ENCODE measurements at regions not wholly inside any gene's neighbourhood (a gene's known extent, or its start where the extent isn't known, plus 50 kb on each side); places are given as distances from the start of the nearest gene placed in this dataset.
"Not testable (repeated sequence)": the region's sequence is repeated elsewhere in the genome, so short reads cannot be mapped to it uniquely, and the experiment has no call there.

- DNase-seq, result no peak
Measured at GRCh38 chr4:28842271-28842670, 1877.9 kb upstream of the PCDH7 start.

- no peak for DNase-seq
Measured at GRCh38 chr4:28845158-28845557, 1875.0 kb upstream of the PCDH7 start.

- not testable (repeated sequence) for DNase-seq
Measured at GRCh38 chr4:28857028-28857427, 1863.1 kb upstream of the PCDH7 start.

- peak; percentile 35 for DNase-seq
Measured at GRCh38 chr4:28868841-28869240, 1851.3 kb upstream of the PCDH7 start.

- DNase-seq, result peak; percentile 9
Measured at GRCh38 chr4:28879178-28879577, 1841.0 kb upstream of the PCDH7 start.

GRCh38 chr4:28879900-28880299 is 1840.3 kb upstream of the PCDH7 start:
- no peak for DNase-seq

GRCh38 chr4:28883211-28883610 is 1837.0 kb upstream of the PCDH7 start:
- no peak for DNase-seq

GRCh38 chr4:28886934-28887333 is 1833.2 kb upstream of the PCDH7 start:
- DNase-seq, result no peak

- DNase-seq, result peak; percentile 19
Measured at GRCh38 chr4:28890949-28891775, 1829.0 kb upstream of the PCDH7 start.

GRCh38 chr4:28913466-28913865 is 1806.7 kb upstream of the PCDH7 start:
- no peak for DNase-seq

GRCh38 chr4:28916585-28916984 is 1803.6 kb upstream of the PCDH7 start:
- no peak for DNase-seq

- no peak for DNase-seq
Measured at GRCh38 chr4:28918871-28919270, 1801.3 kb upstream of the PCDH7 start.

GRCh38 chr4:28921886-28922285 is 1798.3 kb upstream of the PCDH7 start:
- DNase-seq, result no peak

GRCh38 chr4:28926156-28926555 is 1794.0 kb upstream of the PCDH7 start:
- DNase-seq, result no peak

GRCh38 chr4:28942631-28943030 is 1777.5 kb upstream of the PCDH7 start:
- no peak for DNase-seq

- DNase-seq, result no peak
Measured at GRCh38 chr4:28947374-28947773, 1772.8 kb upstream of the PCDH7 start.

GRCh38 chr4:28948501-28948900 is 1771.7 kb upstream of the PCDH7 start:
- DNase-seq, result no peak

GRCh38 chr4:28966982-28967381 is 1753.2 kb upstream of the PCDH7 start:
- peak; percentile 38 for DNase-seq

- DNase-seq, result peak; percentile 6
Measured at GRCh38 chr4:28973587-28974350, 1746.4 kb upstream of the PCDH7 start.

- DNase-seq, result no peak
Measured at GRCh38 chr4:28976369-28976768, 1743.8 kb upstream of the PCDH7 start.

GRCh38 chr4:29002151-29002550 is 1718.0 kb upstream of the PCDH7 start:
- DNase-seq, result no peak

- no peak for DNase-seq
Measured at GRCh38 chr4:29005838-29006237, 1714.3 kb upstream of the PCDH7 start.

GRCh38 chr4:29009908-29010307 is 1710.3 kb upstream of the PCDH7 start:
- DNase-seq, result no peak

GRCh38 chr4:29013341-29013740 is 1706.8 kb upstream of the PCDH7 start:
- no peak for DNase-seq
